Endothelial cell of umbilical vein (primary cell): ENCODE measurements at regions not wholly inside any gene's neighbourhood (a gene's known extent, or its start where the extent isn't known, plus 50 kb on each side); places are given as distances from the start of the nearest gene placed in this dataset.

ENCODE experiments used
- BruUV-seq: library from RNA; stranded (reverse); fragments of 400-500 nt; replicated peaks from 2 replicates; lab custom pipeline; 2021; lab: Mats Ljungman, UMichigan
- CTCF ChIA-PET: fragments of 300-600, 350-600 bp; sonication (Branson Sonifier 250); formaldehyde crosslinking; loops from one replicate; lab custom pipeline; 2021; ENCODE audit warnings: antibody characterized with exemption, inconsistent platforms; lab: Charles Lee
- POLR2A ChIA-PET: fragments of 300-600, 350-600 bp; sonication (Branson Sonifier 250); formaldehyde crosslinking; loops from one replicate; lab custom pipeline; 2021; ENCODE audit warnings: antibody characterized with exemption, inconsistent platforms; lab: Charles Lee
- DNase-seq: peaks from one replicate; pipeline ENCODE4 v3.0.0-alpha.2; 2011; ENCODE audit warnings: low read depth, low spot score
- FAIRE-seq: peaks from 2 replicates; lab custom pipeline; 2011; peaks lifted over from hg19 to GRCh38; lab: Jason Lieb, UNC
- H2AFZ ChIP-seq: 2 replicates; pipeline ENCODE4 v1.6.0; 2012; ENCODE audit warnings: low read depth, low read length, control low read depth, inconsistent platforms
- H3K27ac ChIP-seq: 2 replicates; pipeline ENCODE4 v1.5.1; 2011; ENCODE audit warnings: low read depth, mild to moderate bottlenecking, control low read depth, low read length, moderate library complexity; ENCODE audit not compliant: insufficient read depth
- H3K27me3 ChIP-seq, 2 experiments: 2 replicates each; pipeline versions ENCODE4 v1.6.0 to v1.6.1; 2011; ENCODE audit warnings: low read length in 2 of 2, mixed read lengths in 1 of 2; ENCODE audit not compliant: control insufficient read depth in 2 of 2, insufficient read depth in 2 of 2
- H3K36me3 ChIP-seq, 2 experiments: 2 replicates in 1 of 2; 3 replicates in 1 of 2; pipeline ENCODE4 v1.5.1; 2011; ENCODE audit warnings: low read length in 2 of 2, mild to moderate bottlenecking in 1 of 2, moderate library complexity in 1 of 2; ENCODE audit not compliant: control insufficient read depth in 2 of 2, insufficient read depth in 2 of 2; ENCODE audit errors: extremely low read depth in 1 of 2
- H3K4me1 ChIP-seq: 3 replicates; pipeline ENCODE4 v1.5.1; 2011; ENCODE audit warnings: mild to moderate bottlenecking, low read length; ENCODE audit not compliant: control insufficient read depth, insufficient read depth; ENCODE audit errors: extremely low read depth
- H3K4me2 ChIP-seq: 2 replicates; pipeline ENCODE4 v1.6.1; 2011; ENCODE audit warnings: low read length, control low read depth, mixed read lengths; ENCODE audit not compliant: insufficient read depth
- H3K4me3 ChIP-seq, 3 experiments: fragments of 200-600 bp in 1 of 3; sonication (generic), shearing (Covaris generic) in 1 of 3; replicated peaks in 1 of 3; 2 replicates each; pipeline ENCODE4 v1.5.1; 2011 to 2016; ENCODE audit warnings: control low read depth in 3 of 3, low read length in 3 of 3, mild to moderate bottlenecking in 2 of 3, inconsistent platforms in 1 of 3, low read depth in 1 of 3, moderate library complexity in 1 of 3; ENCODE audit not compliant: insufficient read depth in 1 of 3
- H3K79me2 ChIP-seq: 2 replicates; pipeline ENCODE4 v1.6.0; 2012; ENCODE audit warnings: low read length, inconsistent platforms; ENCODE audit not compliant: control insufficient read depth, insufficient read depth
- H3K9ac ChIP-seq: replicated peaks from 2 replicates; pipeline ENCODE3; 2011; ENCODE audit warnings: low read length, control low read depth; ENCODE audit not compliant: insufficient read depth; ENCODE audit errors: extremely low read depth
- H3K9me1 ChIP-seq: replicated peaks from 3 replicates; pipeline ENCODE4 v1.6.0; 2011; ENCODE audit warnings: mild to moderate bottlenecking, low read length; ENCODE audit not compliant: control insufficient read depth, insufficient read depth; ENCODE audit errors: extremely low read depth
- H3K9me3 ChIP-seq: replicated peaks from 2 replicates; pipeline ENCODE4 v1.5.1; 2012; ENCODE audit warnings: low read length, inconsistent platforms; ENCODE audit not compliant: control insufficient read depth, insufficient read depth
- H4K20me1 ChIP-seq: replicated peaks from 2 replicates; pipeline ENCODE3; 2011; ENCODE audit warnings: mild to moderate bottlenecking, low read length; ENCODE audit not compliant: control insufficient read depth, insufficient read depth; ENCODE audit errors: extremely low read depth
- CTCF ChIP-seq, 2 donors: IDR thresholded peaks; 1 replicate in 1 of 2; 2 replicates in 1 of 2; pipeline ENCODE4 v1.5.1; 2011; ENCODE audit warnings: low read length in 2 of 2, mild to moderate bottlenecking in 2 of 2, moderate library complexity in 2 of 2, control low read depth in 1 of 2, inconsistent platforms in 1 of 2, low read depth in 1 of 2; ENCODE audit not compliant: insufficient read depth in 1 of 2; ENCODE audit errors: extremely low read depth in 1 of 2
- EZH2 ChIP-seq: IDR thresholded peaks from 2 replicates; pipeline ENCODE4 v1.6.1; 2012; ENCODE audit warnings: borderline replicate concordance, low read depth, mild to moderate bottlenecking, moderate library complexity, low read length, inconsistent platforms; ENCODE audit not compliant: severe bottlenecking
- FOS ChIP-seq: IDR thresholded peaks from 2 replicates; pipeline ENCODE4 v1.6.1; 2011; ENCODE audit warnings: mild to moderate bottlenecking, low read length, moderate library complexity, borderline replicate concordance; ENCODE audit not compliant: insufficient read depth
- GATA2 ChIP-seq: IDR thresholded peaks from 2 replicates; pipeline ENCODE4 v1.7.0; 2011; ENCODE audit warnings: low read depth, mild to moderate bottlenecking, moderate library complexity, mixed read lengths, low read length; ENCODE audit not compliant: insufficient read length, insufficient read depth
- JUN ChIP-seq: IDR thresholded peaks from 2 replicates; pipeline ENCODE4 v1.6.1; 2011; ENCODE audit warnings: borderline replicate concordance, low read depth; ENCODE audit not compliant: insufficient read length, insufficient read depth
- MAX ChIP-seq: IDR thresholded peaks from 2 replicates; pipeline ENCODE4 v1.6.1; 2011; ENCODE audit not compliant: insufficient read depth, insufficient read length
- MYC ChIP-seq: IDR thresholded peaks from one replicate; pipeline ENCODE4 v1.6.1; 2011; ENCODE audit warnings: mild to moderate bottlenecking, low read depth, low read length
- POLR2A ChIP-seq: IDR thresholded peaks from 2 replicates; pipeline ENCODE4 v1.6.1; 2012; ENCODE audit warnings: low read depth, mild to moderate bottlenecking, control low read depth, low read length
- POLR2AphosphoS5 ChIP-seq: IDR thresholded peaks from 2 replicates; pipeline ENCODE4 v1.6.1; 2012; ENCODE audit warnings: low read depth, mild to moderate bottlenecking, control low read depth, low read length, moderate library complexity; ENCODE audit not compliant: insufficient read depth
- dilution Hi-C: fragments of 300-500 bp; cut with MboI; formaldehyde crosslinking; loops from one replicate; pipeline ENCODE4 v1.15.0; 2019; ENCODE audit warnings: low sequenced_read_pairs; ENCODE audit not compliant: extremely low pct_ligation_motif_present
- intact Hi-C: fragments of 100-400 bp; cut with micrococcal nuclease; formaldehyde crosslinking; loops from one replicate; pipeline ENCODE4 v1.10.0; 2022

GRCh38 chr13:84959818-84960217 is 839.4 kb downstream of the SLITRK6 start:
- intact Hi-C loops: no loop called here

More at GRCh38 chr13:84959818-84960217, 839.4 kb downstream of the SLITRK6 start:
- no peaks in the 10 kb centered on the region for H3K79me2 ChIP-seq
- ChIA-PET CTCF (no interaction called here), POLR2A (no interaction called here)
- no peak overlapping the region for H2AFZ ChIP-seq
- no peak overlapping the region for H3K27ac ChIP-seq
- no peak overlapping the region for H3K4me3 ChIP-seq
- DNase-seq (no peak), FAIRE-seq (no peak)
- peaks cover 3% of the 10 kb centered on the region for H3K9me3 ChIP-seq
- H3K9me1 ChIP-seq: no peaks in the 10 kb centered on the region
- no peaks in the 10 kb centered on the region for H3K36me3 ChIP-seq
- BruUV-seq: no TSS peak
- no peaks in the 10 kb centered on the region for H3K4me1 ChIP-seq
- H3K4me2 ChIP-seq: no peak overlapping the region
- no peaks in the 10 kb centered on the region for H3K27me3 ChIP-seq
- no peak overlapping the region for H3K9ac ChIP-seq
- no peaks in the 10 kb centered on the region for H4K20me1 ChIP-seq
- TF ChIP-seq POLR2AphosphoS5 (no peak), MYC (no peak), JUN (no peak), GATA2 (no peak), FOS (no peak), POLR2A (no peak), MAX (no peak), EZH2 (no peak), CTCF (IDR thresholded peaks at IDR 0.05; ENCODE audit: extremely low read depth in 1 of 2, insufficient read depth in 1 of 2, low read depth in 1 of 2, low read length in 2 of 2) (no peak)
- dilution Hi-C loops: no loop called here
